Stimulated activated naive CD8-positive, alpha-beta T cell treated with anti-CD3 and anti-CD28 coated beads, Interleukin-15, Interleukin-2, amounts not matched to agents 100 U/mL and 50 U/mL, for 24 hours (primary cell): ENCODE measurements at regions not wholly inside any gene's neighbourhood (a gene's known extent, or its start where the extent isn't known, plus 50 kb on each side); places are given as distances from the start of the nearest gene placed in this dataset.

Experiments used
- ATAC-seq: fragments of 150-1000 bp; cut with Tn5 transposase; one replicate; pipeline ENCODE4 v1.10.0; 2021
- DNase-seq: peaks from one replicate; pipeline ENCODE4 v3.0.0; 2021

DNA sequence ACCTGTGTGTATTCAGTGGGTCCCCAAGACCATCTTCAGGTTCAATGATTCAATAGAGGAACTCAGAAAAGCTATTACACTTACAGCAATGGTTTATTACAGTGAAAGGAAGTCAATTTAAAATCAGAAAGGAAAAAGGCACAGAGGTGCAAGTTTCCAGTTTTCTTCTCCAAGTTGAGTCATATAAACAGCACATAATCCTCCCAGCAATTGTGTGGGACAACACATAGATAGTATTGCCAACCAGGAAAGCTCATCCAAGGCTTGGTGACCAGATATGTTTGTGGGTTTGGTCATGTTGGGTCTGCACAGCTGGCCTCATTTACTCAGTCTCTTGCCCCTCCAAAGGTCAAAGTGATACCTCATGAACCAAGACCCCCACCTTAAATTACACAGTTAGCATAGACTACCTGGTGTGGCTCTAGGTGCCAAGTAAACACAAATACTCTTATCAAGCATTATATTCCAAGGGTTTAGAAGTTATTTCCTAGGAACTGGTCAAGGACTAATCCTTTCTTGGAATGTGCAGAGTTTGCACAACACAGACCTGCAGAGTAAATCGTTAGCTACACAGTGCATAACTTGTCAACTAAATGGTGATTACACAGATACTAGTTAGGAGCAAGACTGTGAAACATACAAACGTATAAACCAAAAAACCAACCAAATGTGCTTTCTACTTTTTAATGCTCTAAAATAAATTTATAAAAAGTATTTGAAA is 777.3 kb downstream of the PCDH18 start:
- no peak for ATAC-seq
- DNase-seq = no peak

DNA sequence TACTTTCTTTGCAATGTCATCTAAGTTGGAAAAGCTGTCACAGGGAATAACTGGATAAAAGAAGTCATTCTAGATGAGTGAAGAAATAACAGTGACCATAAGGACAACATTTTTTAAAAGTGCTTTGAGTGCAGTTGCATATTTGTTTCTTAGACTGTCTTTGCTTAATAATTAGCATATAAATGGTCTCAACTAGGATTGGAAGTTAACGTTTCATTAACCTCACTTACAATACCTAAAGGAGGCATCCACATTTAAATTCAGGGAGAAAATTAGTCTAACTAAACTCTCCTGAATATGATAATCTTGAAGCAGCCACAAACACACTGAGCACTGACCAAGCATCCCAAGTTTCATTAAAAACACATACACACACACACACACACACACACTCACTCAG is 780.7 kb downstream of the PCDH18 start:
- ATAC-seq = no peak

DNA sequence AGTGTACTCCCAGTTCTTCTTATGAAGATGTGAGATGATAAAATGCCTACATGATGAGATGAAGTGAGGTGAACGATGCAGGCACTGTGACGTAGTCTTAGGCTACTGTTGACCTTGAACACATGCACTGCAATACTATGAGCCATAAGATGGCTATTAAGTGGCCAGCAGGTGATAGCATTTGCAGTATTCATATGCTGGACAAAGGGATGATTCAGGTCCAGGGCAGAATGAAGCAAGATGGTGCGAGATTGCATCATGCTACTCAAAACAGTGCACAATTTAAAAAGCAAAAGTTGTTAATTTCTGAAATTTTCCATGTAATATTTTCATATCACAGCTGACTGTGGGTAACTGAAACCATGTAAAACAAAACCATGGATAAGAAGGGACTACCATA is 781.4 kb downstream of the PCDH18 start:
- DNase-seq = no peak
- ATAC-seq = no peak

More for the DNA sequence above, 780.7 kb downstream of the PCDH18 start:
- no peak for DNase-seq

DNA sequence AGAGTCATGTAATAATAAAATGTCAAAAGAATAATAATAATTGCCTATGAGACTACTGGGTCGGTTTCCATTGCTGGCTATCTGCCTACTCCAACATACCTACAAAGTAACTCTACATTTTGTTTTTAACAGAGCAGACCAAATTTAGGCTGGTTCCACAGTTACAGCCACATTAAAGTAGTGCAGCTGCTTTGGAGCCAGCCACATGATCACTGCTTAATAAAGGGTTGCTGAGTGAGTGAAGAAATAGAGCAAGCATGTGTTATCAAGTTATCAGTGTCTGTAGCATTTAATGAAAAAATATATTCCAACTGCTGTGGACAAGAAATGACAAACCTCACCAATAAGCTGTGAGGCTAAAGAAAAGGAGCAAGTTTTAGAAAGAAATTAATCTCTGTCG is 782.3 kb downstream of the PCDH18 start:
- ATAC-seq (no peak), DNase-seq (no peak)

DNA sequence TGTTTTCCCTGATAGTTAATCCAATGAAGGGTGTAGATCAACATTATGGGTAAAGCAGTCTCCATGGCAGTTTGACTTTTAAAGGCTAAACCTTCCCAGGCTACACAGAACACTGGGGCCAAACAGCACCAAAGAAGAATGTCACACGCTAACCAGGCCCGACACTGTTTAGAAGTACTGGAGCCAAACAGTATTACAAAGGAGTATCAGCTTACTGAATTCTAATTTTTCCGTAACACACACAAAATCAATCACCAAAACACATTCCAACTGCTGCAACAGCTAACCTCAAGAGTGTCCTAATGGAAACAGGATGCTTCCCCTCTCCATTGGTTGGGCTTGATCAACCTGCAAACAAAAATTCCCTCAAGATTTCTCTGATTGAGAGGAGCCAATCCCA is 783.5 kb downstream of the PCDH18 start:
- no peak for DNase-seq
- no peak for ATAC-seq

DNA sequence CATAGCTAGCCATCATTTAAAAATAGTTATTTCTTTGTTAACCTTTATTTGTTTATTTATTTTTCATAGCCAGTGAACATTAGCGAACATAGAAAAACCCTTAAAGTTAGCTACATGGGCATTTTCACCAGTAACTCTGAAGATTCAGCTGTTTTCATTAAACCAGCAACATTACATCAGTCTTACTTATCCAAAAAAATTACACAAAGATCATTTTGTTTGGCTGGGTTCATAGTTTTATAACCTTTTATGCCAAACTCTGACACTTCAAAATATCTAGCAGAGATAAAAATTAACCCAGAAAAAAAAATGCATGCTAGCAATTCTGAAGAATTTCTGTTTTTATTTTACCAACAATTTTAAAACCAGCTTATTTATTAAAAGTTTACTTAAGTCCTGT is 784.1 kb downstream of the PCDH18 start:
- DNase-seq (no peak), ATAC-seq (no peak)

DNA sequence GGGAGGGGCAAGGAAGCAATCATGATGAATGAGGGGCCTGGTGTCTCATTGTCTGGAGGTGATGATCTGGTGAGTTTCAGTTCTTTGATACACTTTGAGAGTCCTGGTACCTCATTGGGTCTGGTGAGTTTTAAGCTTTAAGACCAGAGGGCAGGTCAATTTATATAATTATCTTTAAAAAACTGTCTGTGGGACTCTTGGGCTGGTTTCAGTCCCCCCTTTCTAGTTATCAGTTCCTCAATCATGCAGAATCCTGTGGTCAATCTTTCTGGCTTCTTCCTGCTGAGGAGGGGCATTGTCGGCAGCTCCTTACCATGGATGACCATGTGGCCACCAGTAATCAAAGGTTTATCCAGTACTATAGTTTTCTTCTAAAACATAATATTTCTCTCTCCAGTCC is 789.1 kb downstream of the PCDH18 start:
- no peak for DNase-seq
- ATAC-seq = no peak

DNA sequence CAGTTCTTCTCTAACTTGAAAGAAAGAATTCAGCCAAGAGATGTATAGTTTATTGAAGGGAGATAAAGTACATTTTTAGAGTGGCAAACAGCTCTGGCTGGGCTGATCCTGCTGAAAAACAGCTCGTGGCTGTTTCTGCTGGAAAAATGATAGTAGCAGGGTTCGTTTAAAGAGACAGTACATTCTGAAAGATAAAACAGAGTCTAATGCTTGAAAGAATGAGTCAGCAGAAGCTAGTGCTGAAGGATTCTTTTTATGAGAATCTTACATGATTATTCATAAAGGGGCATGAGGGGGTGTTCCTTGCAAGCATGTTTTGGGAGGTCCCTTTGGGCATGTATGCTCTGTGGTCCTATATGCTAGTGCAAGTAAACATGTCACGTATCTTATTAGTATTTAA is 790.0 kb downstream of the PCDH18 start:
- no peak for ATAC-seq
- no peak for DNase-seq

DNA sequence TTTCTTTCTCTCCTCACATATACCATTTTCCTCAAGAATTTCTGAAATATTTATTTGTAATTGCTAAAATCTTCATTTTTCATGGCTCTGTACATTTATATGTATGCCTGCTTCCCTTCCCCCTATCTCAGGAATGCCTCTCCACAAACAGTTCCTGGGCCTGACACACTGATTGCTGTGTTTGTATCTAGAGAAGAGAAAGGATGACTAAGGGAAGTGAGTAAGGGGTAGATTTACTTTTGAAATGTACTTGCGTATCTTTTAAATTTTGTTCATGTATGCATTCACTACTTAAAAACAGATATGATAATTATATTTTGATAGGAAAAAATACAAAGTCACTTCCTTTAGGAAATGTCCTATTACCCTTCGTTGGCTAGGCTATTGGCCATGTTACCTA is 790.8 kb downstream of the PCDH18 start:
- DNase-seq = no peak
- no peak for ATAC-seq

DNA sequence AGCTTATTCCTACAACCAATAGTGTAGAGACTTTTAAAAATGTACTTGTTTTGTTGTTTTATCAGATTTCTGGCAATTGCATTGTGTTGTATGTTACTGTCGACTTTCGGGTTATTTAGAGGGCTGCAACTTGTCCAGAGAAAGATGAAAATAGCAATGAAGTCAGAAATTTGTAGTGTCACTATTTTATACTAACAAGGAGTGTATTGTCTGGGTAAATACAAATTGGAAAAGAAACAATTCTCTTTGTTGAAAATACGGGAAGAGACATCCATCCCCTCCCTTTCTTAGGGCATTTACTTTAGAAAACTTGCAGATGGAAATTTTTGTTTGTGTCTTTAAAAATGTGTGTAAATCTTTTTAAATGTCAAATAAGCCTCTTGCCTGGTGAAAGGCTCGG is 792.0 kb downstream of the PCDH18 start:
- ATAC-seq (no peak), DNase-seq (no peak)

DNA sequence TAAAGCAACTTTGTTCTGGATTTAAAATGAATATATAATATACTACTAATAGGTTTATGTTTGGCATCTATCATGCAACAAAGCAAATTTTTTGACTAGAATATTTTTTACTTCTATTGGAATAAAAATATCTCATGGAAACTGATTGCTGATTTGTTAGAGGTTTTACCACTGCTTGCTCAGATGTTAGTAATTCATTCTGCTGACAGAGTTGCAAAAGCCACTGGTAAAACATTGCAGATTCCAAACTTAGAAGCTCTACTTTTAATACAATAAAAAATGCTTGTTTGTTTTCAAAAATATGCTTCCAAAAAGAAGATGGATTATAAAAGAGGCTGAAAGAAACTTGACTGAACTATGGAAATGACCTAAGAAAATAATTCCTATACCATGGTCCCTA is 795.2 kb downstream of the PCDH18 start:
- no peak for ATAC-seq
- DNase-seq = no peak

DNA sequence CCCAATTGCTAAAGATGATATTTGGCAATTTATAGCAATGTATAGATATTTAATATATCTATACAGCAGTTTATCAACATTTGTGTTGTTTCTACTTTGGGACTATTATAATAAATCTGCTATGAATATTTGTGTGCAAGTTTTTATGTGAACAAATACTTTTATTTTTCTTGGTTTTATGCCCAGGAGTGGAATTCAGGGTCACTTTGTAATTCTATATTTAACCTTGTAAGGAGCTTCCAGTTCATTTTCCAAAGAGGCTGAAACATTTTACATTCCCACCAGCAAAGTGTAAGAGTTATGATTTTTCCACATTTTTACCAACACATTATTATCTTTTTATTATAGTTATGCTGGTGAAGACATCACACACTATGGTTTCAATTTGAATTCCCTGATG is 801.3 kb downstream of the PCDH18 start:
- ATAC-seq = no peak
- DNase-seq = no peak

DNA sequence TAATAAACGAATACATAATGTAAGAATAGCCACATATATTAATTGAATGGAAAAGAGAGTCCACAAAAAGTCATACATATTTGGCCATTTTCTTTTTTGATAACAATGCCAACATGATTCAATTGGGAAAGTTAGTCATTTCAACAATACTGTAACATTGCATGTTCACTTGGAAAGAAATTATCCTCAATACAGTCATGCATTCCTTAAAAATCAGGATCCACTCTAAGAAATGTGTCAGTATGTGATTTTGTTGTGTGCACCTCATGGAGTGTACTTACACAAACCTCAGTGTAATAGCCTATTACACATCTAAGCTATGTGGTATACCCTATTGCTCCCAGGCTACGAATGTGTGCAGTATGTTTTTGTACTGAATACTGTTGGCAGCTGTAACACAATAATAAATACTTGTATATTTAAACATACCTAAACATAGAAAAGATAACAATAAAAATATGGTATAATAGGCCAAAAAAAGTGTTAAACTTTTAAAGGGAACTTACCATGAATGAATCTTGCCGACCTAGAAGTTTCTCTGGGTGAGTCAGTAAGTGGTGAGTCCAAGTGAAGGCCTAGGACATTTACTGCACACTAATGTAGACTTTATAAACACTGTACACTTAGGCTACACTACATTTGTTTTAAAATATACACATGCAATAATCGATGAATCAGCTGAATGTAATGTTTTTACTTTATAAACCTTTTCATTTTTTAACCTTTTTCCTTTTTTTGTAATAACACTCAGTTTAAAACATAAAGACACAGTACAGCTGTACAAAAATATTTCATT is 806.8 kb downstream of the PCDH18 start:
- no peak for DNase-seq
- ATAC-seq = no peak

DNA sequence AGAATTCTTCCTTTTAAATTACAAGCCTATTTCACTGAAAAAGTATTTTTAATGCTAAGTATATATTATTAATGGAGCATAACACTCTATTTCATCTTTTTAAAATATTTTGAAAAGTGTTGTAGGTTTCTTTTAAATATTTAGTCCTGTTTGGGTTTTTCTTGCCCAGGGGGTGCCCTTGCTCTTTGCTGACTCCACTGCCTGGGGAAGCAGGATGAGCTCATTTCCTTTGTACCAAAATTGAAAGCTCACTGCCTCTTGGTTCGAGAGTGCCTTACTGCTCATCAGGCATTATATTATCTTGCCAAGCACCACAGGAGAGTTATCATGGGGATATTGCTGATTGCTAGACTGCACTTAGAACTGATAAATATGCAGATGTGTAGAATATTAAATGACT is 819.2 kb downstream of the PCDH18 start:
- no peak for ATAC-seq
- DNase-seq = no peak

DNA sequence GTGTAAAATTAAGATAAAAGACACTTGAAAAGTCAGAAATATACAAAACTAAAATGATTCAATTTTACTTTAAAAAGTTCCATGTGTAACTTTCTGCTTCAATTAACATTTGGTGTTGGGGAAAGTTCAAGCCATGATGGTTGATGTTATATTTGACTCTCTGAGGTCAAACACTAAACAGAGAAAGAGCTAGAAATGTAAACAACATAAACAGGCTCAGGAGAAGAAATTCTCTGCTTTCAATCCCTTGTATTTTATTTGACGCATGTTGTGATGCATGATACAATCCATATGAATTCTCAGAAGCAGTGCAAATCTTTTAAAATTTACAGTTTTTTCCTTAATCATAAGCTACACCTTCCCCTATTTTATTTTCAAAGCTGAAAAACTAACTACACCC is 822.4 kb downstream of the PCDH18 start:
- no peak for DNase-seq
- ATAC-seq = no peak

DNA sequence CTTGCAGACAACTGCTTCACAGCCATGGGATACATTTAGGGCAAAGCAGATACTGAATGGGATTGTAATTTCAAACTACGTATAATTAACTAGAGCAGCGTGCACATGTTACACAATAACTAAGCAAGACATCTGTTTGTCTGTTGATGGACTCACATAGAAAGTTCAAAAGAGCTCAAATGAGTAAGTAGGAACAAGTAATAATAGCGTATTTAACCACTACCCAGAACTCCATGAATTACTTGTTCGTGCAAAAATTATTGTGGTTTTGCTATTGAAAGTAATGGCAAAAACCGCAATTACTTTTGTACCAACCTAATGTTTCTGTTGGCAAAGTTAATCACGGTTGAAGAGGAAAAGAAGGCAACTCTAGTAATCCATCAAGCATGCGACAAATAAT is 825.4 kb downstream of the PCDH18 start:
- DNase-seq (no peak), ATAC-seq (no peak)

DNA sequence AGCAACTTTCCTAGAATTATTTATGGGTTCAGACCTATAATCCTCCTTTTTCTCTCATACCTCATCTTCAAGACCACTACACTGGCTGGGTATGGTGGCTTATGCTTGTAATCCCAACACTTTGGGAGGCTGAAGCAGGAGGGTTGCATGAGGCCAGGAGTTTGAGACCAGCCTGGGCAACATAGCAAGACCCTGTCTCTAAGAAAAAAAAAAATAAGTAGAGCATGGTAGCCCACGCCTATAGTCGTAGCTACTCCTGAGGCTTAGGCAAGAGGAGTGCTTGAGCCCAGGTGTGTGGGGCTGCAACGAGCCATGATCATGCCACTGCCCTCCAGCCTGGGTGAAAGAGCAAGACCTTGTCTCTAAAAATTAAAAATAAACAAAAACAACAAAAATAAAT is 832.4 kb downstream of the PCDH18 start:
- DNase-seq (no peak), ATAC-seq (no peak)

DNA sequence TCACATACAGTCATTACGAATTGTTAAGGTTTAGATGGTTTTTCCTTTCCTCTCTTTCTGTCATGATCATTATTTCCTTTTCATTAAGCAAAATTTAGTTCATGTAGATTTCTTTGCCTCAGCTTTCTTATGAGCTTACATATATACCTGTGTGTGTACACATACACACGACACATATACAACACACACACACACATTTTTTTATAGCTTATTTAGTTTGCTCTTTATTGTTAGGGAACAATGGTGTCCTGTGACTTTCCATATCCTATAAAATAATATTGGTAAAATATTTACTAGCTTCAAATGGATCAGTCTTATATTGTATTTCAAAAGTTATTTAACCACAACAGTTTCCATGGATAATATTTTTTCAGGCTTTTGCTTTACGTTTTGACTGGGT is 840.7 kb downstream of the PCDH18 start:
- DNase-seq (no peak), ATAC-seq (no peak)

DNA sequence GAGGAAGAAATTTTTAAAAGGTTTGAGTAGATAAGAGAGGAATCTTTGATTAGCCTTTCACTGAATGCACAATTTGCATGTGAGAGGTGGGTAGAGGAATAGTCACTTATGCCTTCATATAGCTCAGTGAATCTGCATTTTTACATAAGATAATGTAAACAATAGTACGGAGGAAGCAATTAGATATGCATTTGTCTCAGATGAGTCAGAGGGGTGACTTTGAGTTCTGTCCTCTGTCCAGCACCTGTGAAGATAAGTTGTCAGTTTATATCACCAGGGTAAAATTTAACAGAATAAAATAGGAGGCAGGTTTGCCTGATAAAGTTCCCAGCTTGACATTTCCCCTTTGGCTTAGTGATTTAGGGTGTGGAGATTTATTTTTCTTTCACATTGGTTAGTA is 841.9 kb downstream of the PCDH18 start:
- DNase-seq (no peak), ATAC-seq (no peak)

DNA sequence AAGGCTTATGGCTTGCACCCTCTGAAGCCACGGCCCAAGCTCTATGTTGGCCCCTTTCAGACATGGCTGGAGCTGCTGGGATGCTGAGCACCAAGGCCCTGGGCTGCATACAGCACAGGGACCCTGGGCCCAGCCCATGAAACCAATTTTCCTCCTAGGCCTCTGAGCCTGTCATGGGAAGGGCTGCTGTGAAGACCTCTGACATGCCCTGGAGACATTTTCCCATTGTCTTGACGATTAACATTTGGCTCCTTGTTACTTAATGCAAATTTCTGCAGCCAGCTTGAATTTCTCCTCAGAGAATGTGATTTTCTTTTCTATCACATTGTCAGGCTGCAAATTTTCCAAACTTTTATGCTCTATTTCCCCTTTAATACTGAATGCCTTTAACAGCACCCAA is 844.7 kb downstream of the PCDH18 start:
- DNase-seq (no peak), ATAC-seq (no peak)

DNA sequence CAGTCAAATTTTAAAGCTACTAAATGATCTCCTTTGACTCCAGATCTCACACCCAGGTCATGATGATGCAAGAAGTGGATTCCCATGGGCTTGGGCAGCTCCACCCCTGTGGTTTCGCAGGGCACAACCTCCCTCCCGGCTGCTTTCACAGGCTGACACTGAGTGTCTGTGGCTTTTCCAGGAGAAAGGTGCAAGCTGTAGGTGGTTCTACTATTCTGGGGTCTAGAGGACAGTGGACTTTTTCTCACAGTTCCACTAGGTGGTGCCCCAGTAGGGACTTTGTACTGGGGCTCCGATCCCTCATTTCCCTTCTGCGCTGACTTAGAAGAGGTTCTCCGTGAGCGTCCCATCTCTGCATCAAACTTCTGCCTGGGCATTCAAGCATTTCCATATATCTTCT is 845.2 kb downstream of the PCDH18 start:
- ATAC-seq (no peak), DNase-seq (no peak)

DNA sequence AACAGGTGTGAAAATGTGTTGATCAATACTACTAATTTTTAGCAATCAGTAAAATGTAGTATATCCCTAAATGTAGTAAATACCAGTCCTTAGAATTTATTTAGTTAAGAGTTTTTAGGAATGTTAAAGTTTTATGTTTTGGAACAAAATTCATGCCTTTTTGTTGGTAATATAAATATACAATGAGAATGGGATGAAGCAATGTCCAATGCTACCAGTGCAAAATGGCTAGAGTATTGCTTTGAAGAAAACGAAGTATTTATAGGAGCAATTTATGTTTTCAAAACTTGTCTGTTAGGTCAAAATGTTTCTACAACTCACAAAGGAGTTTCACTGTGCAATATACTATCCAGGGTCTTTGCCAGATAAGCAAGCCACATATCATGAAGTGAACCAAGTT is 851.5 kb downstream of the PCDH18 start:
- no peak for ATAC-seq
- no peak for DNase-seq

DNA sequence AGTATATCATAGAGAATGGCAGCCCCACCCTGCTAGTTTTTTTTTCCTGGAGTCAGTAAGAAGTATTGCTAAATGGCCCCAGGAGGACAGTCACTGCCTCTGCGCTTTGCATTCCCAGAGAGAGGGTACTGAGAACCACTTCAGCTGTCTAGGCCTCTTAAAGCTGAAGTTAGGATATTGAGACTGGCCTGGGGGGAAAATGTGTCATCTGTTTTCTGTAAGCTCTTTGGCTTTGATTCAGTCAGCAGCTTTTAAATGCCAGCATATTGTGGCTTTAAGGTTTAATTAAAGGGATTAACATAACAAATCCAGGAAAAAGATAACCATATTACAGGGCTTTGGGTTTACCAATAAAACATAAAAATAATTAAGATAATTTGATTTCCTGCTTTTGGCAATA is 852.0 kb downstream of the PCDH18 start:
- no peak for DNase-seq
- ATAC-seq = no peak

DNA sequence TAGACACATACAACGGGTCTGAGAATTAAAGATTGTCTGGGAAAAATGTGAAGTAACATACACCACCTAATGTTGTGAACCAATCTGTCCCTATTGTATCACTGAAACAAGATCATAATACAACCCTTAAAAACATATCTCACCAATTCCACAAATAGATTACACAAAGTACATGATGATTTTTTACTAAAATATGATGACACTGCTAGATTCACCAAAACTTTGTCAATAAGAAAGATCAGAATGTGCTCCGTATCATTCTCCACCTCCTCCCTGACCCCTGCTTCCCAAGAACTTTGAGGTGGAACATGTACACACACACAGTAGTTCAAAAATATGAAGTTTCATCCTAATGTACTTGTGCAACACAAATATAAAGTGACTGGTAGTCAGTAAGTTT is 862.0 kb downstream of the PCDH18 start:
- DNase-seq (no peak), ATAC-seq (no peak)
